GM18867 (cell line): ENCODE measurements at regions not wholly inside any gene's neighbourhood (a gene's known extent, or its start where the extent isn't known, plus 50 kb on each side); places are given as distances from the start of the nearest gene placed in this dataset.
"Not testable (repeated sequence)": the region's sequence is repeated elsewhere in the genome, so short reads cannot be mapped to it uniquely, and the experiment has no call there.

Experiments
- ATAC-seq: cut with Tn5 transposase; IDR thresholded peaks from one replicate; pipeline ENCODE4 v1.9.1; 2021; ENCODE audit warnings: mild to moderate bottlenecking, moderate library complexity; ENCODE audit not compliant: unreplicated experiment

GRCh38 chr2:11950896-11951295 lies 204.5 kb downstream of the LPIN1 start:
- no peak for ATAC-seq

- not testable (repeated sequence) for ATAC-seq
These were observed 205.1 kb downstream of the LPIN1 start for GRCh38 chr2:11951492-11951891.

GRCh38 chr2:11953258-11953657 lies 206.8 kb downstream of the LPIN1 start:
- ATAC-seq: no peak

GRCh38 chr2:11955314-11955713 lies 208.9 kb downstream of the LPIN1 start:
- no peak for ATAC-seq

- ATAC-seq: no peak
These were observed 209.5 kb downstream of the LPIN1 start for GRCh38 chr2:11955884-11956291.

- no peak for ATAC-seq
These were observed 216.4 kb downstream of the LPIN1 start for GRCh38 chr2:11962707-11963328.

GRCh38 chr2:11963966-11964365 lies 217.5 kb downstream of the LPIN1 start:
- no peak for ATAC-seq

GRCh38 chr2:11967946-11968465 lies 221.6 kb downstream of the LPIN1 start:
- ATAC-seq: no peak

GRCh38 chr2:11968521-11968920 lies 222.1 kb downstream of the LPIN1 start:
- no peak for ATAC-seq

GRCh38 chr2:11969774-11970173 lies 223.3 kb downstream of the LPIN1 start:
- no peak for ATAC-seq

GRCh38 chr2:11974573-11974972 lies 228.1 kb downstream of the LPIN1 start:
- no peak for ATAC-seq

GRCh38 chr2:11975373-11975772 lies 228.9 kb downstream of the LPIN1 start:
- no peak for ATAC-seq

- no peak for ATAC-seq
These were observed 229.6 kb downstream of the LPIN1 start for GRCh38 chr2:11976073-11976472.

- ATAC-seq: no peak
These were observed 231.5 kb downstream of the LPIN1 start for GRCh38 chr2:11977766-11978524.

GRCh38 chr2:11980809-11981208 lies 234.4 kb downstream of the LPIN1 start:
- no peak for ATAC-seq

GRCh38 chr2:11983401-11983800 lies 237.0 kb downstream of the LPIN1 start:
- ATAC-seq: no peak

GRCh38 chr2:11983870-11984269 lies 237.4 kb downstream of the LPIN1 start:
- ATAC-seq: no peak

GRCh38 chr2:11984316-11985158 lies 238.1 kb downstream of the LPIN1 start:
- no peak for ATAC-seq

- no peak for ATAC-seq
These were observed 239.6 kb downstream of the LPIN1 start for GRCh38 chr2:11985817-11986566.

GRCh38 chr2:11987151-11987550 lies 240.7 kb downstream of the LPIN1 start:
- ATAC-seq: no peak
